ENCODE measurements at regions not wholly inside any gene's neighbourhood (a gene's known extent, or its start where the extent isn't known, plus 50 kb on each side); places are given as distances from the start of the nearest gene placed in this dataset.
"Not testable (repeated sequence)": the region's sequence is repeated elsewhere in the genome, so short reads cannot be mapped to it uniquely, and the experiment has no call there.

DNA sequence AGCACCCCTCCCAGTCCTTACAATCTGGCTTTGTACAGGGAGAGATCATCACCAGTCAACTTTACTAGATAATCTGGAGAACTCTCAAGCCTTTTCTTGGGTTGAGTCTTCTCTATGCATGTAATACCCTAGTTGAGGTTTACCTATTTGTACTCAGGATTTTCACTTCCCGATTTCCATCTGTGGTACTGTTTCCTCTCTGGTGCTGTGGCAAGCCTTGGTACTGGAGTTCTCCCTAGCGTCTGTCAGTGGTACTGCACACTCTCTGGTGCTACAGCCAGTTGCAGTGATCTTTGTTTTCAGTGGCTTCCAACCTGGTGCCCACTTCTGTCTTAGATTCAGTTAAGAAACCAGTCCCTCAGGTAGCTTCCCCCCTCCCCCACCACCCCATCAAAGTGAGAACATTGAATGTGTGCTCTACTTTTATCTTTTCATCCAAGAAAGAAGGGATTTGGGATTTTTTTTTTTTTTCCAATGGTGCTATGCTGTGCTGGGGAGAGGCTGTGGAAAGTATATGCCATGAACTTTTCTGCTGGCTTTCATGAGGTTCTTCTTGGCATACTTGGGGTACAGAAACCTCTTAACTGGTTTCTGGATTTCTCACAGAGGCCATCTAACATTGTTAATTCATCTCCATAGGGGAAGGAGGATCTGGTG lies 69.4 kb upstream of the EVL start:
- peak; percentile 52 to 75 for DNase-seq

GRCh38 chr14:99996951-99997571 lies 68.2 kb upstream of the EVL start:
- no peak for DNase-seq

- not testable (repeated sequence) for DNase-seq
Observed at GRCh38 chr14:100000398-100000797, 64.8 kb upstream of the EVL start.

DNA sequence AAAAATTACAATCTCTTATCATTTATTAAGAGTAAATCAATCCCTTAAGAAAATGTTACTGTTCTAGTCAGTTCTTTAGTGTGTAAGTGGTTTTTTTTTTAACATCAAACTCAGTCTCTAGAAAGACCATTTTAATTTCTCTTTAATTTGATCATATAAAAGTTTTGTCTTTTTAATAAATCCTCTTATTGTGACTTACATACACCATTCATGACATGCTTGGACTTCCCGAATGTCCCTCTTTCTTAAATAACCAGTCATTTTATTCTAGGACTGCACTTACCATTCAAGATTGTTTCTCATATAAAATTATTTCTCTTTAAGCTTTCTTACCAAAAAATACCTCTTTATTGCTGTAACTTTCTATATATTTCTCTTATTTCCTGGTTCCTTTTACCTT lies 60.8 kb upstream of the EVL start:
- no peak for DNase-seq

- DNase-seq, result no peak
Observed at GRCh38 chr14:100007254-100007653, 58.0 kb upstream of the EVL start.

DNA sequence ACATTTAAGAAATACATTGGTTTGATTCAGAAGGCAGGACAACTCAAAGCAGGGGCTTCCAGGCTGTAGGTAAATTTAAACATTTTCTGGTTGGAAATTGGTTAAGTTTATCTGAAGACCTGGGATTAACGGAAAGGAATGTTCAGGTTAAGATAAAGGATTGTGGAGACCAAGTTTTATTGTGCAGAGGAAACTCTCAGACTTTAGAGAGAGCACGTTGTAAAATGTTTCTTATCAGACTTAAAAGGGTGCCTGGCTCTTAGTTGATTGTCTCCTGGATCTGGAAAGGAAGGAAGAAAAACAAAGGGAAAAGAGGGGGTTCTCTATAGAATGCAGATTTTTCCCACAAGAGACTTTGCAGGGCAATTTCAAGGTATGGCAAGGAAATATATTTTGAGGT lies 55.4 kb upstream of the EVL start:
- DNase-seq, result not testable (repeated sequence)

DNA sequence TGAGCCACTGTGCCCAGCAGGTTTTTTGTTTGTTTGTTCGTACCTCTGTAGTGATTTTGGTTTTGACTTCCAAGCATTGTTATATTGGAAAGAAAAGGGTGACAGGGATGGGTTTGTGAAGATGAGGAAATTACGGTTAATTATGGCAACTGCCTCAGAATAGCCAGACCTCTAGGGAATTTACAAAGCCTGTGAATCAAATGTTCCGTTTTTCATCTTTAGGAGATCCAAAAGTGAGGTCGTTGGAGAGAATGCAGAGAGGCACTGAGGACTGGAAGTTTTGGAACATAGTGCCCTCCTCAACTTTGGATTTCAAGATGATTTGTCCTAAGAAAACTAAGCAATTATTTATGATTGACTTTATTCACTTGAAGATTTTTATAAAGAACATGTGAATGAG lies 54.5 kb upstream of the EVL start:
- DNase-seq, result no peak

DNA sequence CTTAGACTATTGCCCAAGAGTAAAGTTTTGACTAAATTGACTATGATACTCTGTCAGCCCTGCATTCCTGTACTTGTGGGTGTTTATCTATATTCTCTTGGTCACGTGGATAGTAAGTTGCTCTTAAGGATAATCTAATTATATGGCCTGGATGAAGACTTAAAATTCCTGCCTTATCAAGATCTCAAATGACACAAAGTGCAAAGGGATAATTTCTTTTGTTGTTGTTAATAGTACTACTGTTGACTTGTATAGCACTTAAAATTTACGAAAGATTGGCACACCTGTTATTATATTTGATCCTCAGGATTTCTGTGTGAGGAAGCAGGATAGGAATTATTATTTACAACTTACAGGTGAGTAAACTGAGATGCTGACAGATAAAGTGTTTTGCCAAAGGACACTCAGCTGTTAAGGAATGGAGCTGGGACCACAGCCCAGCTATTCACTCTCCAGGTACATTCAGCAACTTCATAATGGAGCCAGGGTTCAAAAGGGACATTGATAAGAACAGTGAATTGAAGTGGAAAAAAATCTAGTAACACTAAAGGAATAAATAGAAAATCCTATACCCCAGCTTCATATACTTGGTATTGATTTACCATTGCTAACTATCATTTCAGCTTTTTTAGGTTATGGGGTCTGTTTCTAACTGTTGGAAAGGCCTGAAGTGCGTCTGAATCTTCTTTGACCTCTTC lies 53.4 kb upstream of the EVL start:
- no peak for DNase-seq

- DNase-seq, result no peak
Observed at GRCh38 chr14:100012478-100013327, 52.5 kb upstream of the EVL start.

DNA sequence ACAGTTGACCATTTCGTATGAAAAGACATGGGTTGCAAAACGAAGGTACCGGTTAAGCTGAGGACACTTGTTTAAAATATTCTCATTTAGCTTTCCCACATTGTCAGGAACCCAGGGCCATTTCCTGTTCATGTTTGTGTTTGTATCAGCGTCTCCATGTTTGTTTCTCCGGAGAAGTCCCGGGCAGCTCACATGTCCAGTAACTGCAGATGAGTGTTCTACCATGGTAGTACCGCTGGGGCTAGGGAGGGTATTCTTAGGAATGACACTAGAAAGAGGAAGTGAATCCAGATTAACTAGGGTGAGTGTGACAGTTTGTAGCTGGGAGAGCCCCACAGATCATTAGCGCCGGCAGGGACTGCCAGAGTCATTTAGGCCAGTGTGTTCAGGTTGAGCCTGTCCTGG lies 50.0 kb upstream of the EVL start:
- no peak for DNase-seq

Measured in activated CD4-positive, alpha-beta T cell treated with anti-CD3 and anti-CD28 coated beads for 4 hours (primary cell).